ENCODE measurements at regions not wholly inside any gene's neighbourhood (a gene's known extent, or its start where the extent isn't known, plus 50 kb on each side); places are given as distances from the start of the nearest gene placed in this dataset.

DNA sequence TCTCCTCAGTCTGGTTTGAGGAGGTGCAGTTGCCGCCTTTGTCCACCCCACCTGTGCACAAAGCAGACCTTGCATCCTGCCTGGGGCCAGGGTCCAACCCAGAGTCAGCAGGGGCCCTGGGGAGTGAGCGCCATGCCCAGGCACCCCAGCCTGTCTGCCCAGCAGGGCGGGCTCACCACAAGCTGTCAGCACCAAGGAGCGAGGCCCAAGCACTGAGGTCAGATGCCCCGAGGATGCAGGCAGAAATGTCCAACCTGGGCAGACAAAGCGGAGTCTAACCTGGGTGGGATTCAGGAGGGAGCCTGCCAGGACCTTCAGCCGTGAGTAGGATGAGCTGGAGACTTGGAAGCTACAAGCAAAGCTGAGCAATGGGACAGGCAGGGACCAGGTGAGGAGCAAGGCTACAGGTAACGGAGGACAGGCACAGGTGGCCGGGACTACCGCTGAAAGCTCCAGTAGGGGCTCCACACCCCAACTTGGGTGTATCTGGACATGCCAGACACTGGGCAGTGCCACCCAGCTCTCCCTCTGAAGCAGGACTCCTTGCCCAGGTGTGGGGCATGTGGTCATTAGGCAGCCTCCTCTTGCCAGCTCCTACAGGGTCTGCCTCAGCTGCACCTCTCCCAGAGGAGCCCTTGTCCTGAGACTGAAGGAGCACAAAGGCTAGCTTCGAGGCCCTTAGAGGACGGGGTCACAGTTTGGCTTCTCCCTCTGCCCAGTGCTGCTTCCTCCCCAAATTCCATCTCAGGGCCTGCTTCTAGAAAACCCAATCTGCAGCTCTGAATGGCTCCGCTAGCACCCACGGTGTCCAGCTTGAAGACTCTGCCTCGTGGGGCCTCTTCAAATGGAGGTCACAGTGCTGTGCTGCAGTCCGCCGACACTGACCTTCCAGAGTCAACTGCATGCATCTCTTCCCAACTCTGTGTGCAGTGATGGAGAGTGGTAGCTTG lies 210.6 kb upstream of the CDYL start:
- H3K9me3 ChIP-seq (ENCODE audit: insufficient read depth, low read length): no peaks in the 10 kb centered on the region
- no peaks in the 10 kb centered on the region for H4K20me1 ChIP-seq (ENCODE audit: insufficient read depth, low read length)
- H3K4me3 ChIP-seq (ENCODE audit: low read length): no peak overlapping the region
- no peaks in the 10 kb centered on the region for H3K27me3 ChIP-seq (ENCODE audit: low read depth, low read length)
- H3K79me2 ChIP-seq (ENCODE audit: low read length): no peaks in the 10 kb centered on the region
- no peak overlapping the region for H3K9ac ChIP-seq (ENCODE audit: low read length)
- no peaks in the 10 kb centered on the region for H3K36me3 ChIP-seq (replicated peaks; ENCODE audit: low read depth, low read length)
- no peak overlapping the region for H2AFZ ChIP-seq (ENCODE audit: low read depth, low read length)
- H3K4me1 ChIP-seq (ENCODE audit: low read length): no peaks in the 10 kb centered on the region
- no peak overlapping the region for H3K4me2 ChIP-seq (ENCODE audit: low read length)
- no peak overlapping the region for H3K27ac ChIP-seq (ENCODE audit: low read length)
- TF ChIP-seq, protein P1, sequence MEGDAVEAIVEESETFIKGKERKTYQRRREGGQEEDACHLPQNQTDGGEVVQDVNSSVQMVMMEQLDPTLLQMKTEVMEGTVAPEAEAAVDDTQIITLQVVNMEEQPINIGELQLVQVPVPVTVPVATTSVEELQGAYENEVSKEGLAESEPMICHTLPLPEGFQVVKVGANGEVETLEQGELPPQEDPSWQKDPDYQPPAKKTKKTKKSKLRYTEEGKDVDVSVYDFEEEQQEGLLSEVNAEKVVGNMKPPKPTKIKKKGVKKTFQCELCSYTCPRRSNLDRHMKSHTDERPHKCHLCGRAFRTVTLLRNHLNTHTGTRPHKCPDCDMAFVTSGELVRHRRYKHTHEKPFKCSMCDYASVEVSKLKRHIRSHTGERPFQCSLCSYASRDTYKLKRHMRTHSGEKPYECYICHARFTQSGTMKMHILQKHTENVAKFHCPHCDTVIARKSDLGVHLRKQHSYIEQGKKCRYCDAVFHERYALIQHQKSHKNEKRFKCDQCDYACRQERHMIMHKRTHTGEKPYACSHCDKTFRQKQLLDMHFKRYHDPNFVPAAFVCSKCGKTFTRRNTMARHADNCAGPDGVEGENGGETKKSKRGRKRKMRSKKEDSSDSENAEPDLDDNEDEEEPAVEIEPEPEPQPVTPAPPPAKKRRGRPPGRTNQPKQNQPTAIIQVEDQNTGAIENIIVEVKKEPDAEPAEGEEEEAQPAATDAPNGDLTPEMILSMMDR (IDR thresholded peaks at IDR 0.05; ENCODE audit: low read depth, low read length): no peak
- no peak for TF ChIP-seq EZH2phosphoT487 (IDR thresholded peaks at IDR 0.05; ENCODE audit: low read depth)

DNA sequence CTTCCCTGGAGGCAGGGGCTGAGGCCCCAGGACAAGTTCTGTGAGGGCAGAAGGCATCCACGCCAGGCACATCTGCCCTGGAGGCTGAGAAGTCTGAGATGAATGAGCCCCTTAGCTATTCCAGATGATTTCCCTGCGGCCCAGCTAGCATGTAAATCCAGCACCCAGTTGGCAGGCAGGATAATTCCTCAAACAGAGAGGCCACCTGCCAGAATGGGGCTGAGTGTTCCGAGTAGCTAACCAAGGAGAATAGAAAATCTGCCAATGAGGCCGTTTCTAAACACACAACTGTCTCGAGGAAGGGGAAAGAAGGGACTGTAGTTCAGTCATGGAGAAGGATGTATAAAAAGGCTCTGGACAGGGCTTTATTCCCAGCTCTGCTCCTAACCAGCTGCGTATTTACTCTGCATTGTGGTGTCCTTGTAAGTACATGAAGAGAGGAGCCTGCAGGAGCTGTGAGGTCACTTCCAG lies 211.4 kb upstream of the CDYL start:
- Histone ChIP-seq H3K4me3 (ENCODE audit: low read length) (no peak overlapping the region), H3K27me3 (ENCODE audit: low read depth, low read length) (no peaks in the 10 kb centered on the region), H4K20me1 (ENCODE audit: insufficient read depth, low read length) (no peaks in the 10 kb centered on the region), H3K9ac (ENCODE audit: low read length) (no peak overlapping the region), H3K27ac (ENCODE audit: low read length) (no peak overlapping the region), H2AFZ (ENCODE audit: low read depth, low read length) (no peak overlapping the region), H3K36me3 (replicated peaks; ENCODE audit: low read depth, low read length) (no peaks in the 10 kb centered on the region), H3K9me3 (ENCODE audit: insufficient read depth, low read length) (no peaks in the 10 kb centered on the region), H3K4me1 (ENCODE audit: low read length) (no peaks in the 10 kb centered on the region), H3K79me2 (ENCODE audit: low read length) (no peaks in the 10 kb centered on the region), H3K4me2 (ENCODE audit: low read length) (no peak overlapping the region)
- no peak for TF ChIP-seq EZH2phosphoT487 (IDR thresholded peaks at IDR 0.05; ENCODE audit: low read depth)
- TF ChIP-seq, protein P1 (IDR thresholded peaks at IDR 0.05; ENCODE audit: low read depth, low read length): no peak

DNA sequence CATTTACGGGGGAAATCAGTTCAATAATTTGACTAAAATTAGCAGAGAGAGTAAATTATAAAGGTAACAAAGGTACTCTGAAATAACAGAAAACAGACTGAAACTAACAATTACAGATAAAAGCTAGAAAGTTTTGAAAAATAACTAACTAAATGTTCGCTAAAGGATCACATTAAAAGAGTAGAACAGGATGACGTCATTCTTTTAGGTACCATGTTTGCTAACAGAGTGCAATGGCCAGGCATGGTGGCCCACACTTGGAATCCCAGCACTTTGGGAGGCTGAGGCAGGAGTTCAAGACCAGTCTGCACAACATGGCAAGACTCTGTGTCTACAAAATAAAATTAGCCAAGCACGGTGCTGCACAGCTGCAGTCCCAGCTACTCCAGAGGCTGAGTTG lies 212.3 kb upstream of the CDYL start:
- H3K79me2 ChIP-seq (ENCODE audit: low read length): no peaks in the 10 kb centered on the region
- no peak overlapping the region for H2AFZ ChIP-seq (ENCODE audit: low read depth, low read length)

DNA sequence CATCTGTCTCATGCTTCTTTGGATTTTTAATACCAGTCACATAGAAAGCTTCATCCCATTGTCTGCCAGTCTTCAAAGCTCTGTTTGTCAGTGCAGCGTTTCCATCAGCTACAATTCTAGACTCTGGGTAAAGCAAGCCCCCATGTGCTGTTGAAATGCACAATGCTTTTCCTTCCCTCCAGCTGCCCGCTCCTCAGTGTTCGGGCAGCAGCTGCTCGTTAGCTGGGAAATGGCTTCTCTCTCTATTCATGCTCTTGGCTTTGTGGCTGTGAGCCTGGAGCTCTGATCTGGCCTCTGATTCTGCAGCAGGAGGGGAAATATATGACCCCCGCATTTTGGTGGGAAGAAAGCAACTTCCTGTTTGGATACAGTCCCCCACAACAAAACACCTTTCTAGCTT lies 213.0 kb upstream of the CDYL start:
- no peak overlapping the region for H3K27ac ChIP-seq (ENCODE audit: low read length)
- H2AFZ ChIP-seq (ENCODE audit: low read depth, low read length): no peak overlapping the region
- no peaks in the 10 kb centered on the region for H4K20me1 ChIP-seq (ENCODE audit: insufficient read depth, low read length)
- H3K4me3 ChIP-seq (ENCODE audit: low read length): no peak overlapping the region
- H3K9ac ChIP-seq (ENCODE audit: low read length): no peak overlapping the region
- no peaks in the 10 kb centered on the region for H3K27me3 ChIP-seq (ENCODE audit: low read depth, low read length)
- H3K4me2 ChIP-seq (ENCODE audit: low read length): no peak overlapping the region
- H3K4me1 ChIP-seq (ENCODE audit: low read length): no peaks in the 10 kb centered on the region
- no peaks in the 10 kb centered on the region for H3K79me2 ChIP-seq (ENCODE audit: low read length)
- TF ChIP-seq, protein P1 (IDR thresholded peaks at IDR 0.05; ENCODE audit: low read depth, low read length): no peak
- no peak for TF ChIP-seq EZH2phosphoT487 (IDR thresholded peaks at IDR 0.05; ENCODE audit: low read depth)
- no peaks in the 10 kb centered on the region for H3K36me3 ChIP-seq (replicated peaks; ENCODE audit: low read depth, low read length)
- no peaks in the 10 kb centered on the region for H3K9me3 ChIP-seq (ENCODE audit: insufficient read depth, low read length)

More for the DNA sequence above, 212.3 kb upstream of the CDYL start:
- H3K4me2 ChIP-seq (ENCODE audit: low read length): no peak overlapping the region
- no peaks in the 10 kb centered on the region for H3K4me1 ChIP-seq (ENCODE audit: low read length)
- no peaks in the 10 kb centered on the region for H3K27me3 ChIP-seq (ENCODE audit: low read depth, low read length)
- no peak overlapping the region for H3K27ac ChIP-seq (ENCODE audit: low read length)
- H3K36me3 ChIP-seq (replicated peaks; ENCODE audit: low read depth, low read length): no peaks in the 10 kb centered on the region
- no peaks in the 10 kb centered on the region for H3K9me3 ChIP-seq (ENCODE audit: insufficient read depth, low read length)
- TF ChIP-seq, protein P1 (IDR thresholded peaks at IDR 0.05; ENCODE audit: low read depth, low read length): no peak
- no peak for TF ChIP-seq EZH2phosphoT487 (IDR thresholded peaks at IDR 0.05; ENCODE audit: low read depth)
- no peak overlapping the region for H3K4me3 ChIP-seq (ENCODE audit: low read length)
- no peak overlapping the region for H3K9ac ChIP-seq (ENCODE audit: low read length)
- H4K20me1 ChIP-seq (ENCODE audit: insufficient read depth, low read length): no peaks in the 10 kb centered on the region
